Keratinocyte (primary cell): ENCODE measurements at regions not wholly inside any gene's neighbourhood (a gene's known extent, or its start where the extent isn't known, plus 50 kb on each side); places are given as distances from the start of the nearest gene placed in this dataset.

Source experiments
- CTCF ChIP-seq, 3 experiments: IDR thresholded peaks in 1 of 3; conservative IDR thresholded peaks in 1 of 3; optimal IDR thresholded peaks in 1 of 3; 2 replicates in 2 of 3; 3 replicates in 1 of 3; pipeline versions ENCODE3 to v1.5.1; 2011; ENCODE audit warnings: low read length in 3 of 3, mild to moderate bottlenecking in 3 of 3, moderate library complexity in 2 of 3, control low read depth in 1 of 3, inconsistent platforms in 1 of 3; ENCODE audit not compliant: insufficient read depth in 2 of 3; ENCODE audit errors: extremely low read depth in 1 of 3
- EZH2 ChIP-seq: IDR thresholded peaks from one replicate; pipeline ENCODE4 v1.6.1; 2012; ENCODE audit warnings: inconsistent platforms, mild to moderate bottlenecking, low read length, moderate library complexity

- no peak for TF ChIP-seq CTCF (optimal IDR thresholded peaks at IDR 0.05 in 1 of 3, IDR thresholded peaks at IDR 0.05 in 1 of 3, conservative IDR thresholded peaks at IDR 0.05 in 1 of 3; ENCODE audit: extremely low read depth in 1 of 3, insufficient read depth in 2 of 3, low read length in 3 of 3)
- TF ChIP-seq EZH2 = no peak
Observed at GRCh38 chr13:33377411-33377810, 91.9 kb upstream of the STARD13 start.
